GM11168 (cell line): ENCODE measurements at regions not wholly inside any gene's neighbourhood (a gene's known extent, or its start where the extent isn't known, plus 50 kb on each side); places are given as distances from the start of the nearest gene placed in this dataset.

Source experiments
- in situ Hi-C: fragments of 300-500 bp; cut with MboI; formaldehyde crosslinking; loops from one replicate; pipeline ENCODE4 v1.12.0; 2022; ENCODE audit warnings: low sequenced_read_pairs; ENCODE audit not compliant: unreplicated experiment

GRCh38 chr3:165892565-165892964 is 55.3 kb upstream of the BCHE start:
- in situ Hi-C loops, result no loop called here
